ENCODE measurements at regions not wholly inside any gene's neighbourhood (a gene's known extent, or its start where the extent isn't known, plus 50 kb on each side); places are given as distances from the start of the nearest gene placed in this dataset.
A peak's percentile ranks its signal among the peaks of the same experiment; 100 is the strongest.
"Not testable (repeated sequence)": the region's sequence is repeated elsewhere in the genome, so short reads cannot be mapped to it uniquely, and the experiment has no call there.

DNA sequence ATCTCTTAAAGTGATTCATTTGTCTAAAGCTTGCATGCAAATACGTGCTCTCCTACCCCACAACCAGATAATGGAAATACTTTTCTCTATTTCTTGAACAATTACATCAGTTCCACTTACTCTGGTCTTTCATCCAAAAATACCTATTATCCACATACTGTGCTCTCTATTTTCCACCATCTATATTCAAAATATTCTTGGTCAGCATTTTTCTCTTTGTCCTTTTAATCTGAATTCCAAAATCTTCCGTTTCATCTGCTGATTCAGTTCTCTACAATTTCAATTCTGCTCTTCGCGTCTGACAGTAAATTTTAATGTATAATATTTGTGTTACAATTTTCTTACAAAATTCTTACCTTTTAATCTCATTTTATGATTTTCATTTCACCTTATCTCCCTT is 110.3 kb downstream of the ZNF648 start:
- DNase-seq (ENCODE audit: low spot score in 2 of 2) (no peak), FAIRE-seq (no peak)

DNA sequence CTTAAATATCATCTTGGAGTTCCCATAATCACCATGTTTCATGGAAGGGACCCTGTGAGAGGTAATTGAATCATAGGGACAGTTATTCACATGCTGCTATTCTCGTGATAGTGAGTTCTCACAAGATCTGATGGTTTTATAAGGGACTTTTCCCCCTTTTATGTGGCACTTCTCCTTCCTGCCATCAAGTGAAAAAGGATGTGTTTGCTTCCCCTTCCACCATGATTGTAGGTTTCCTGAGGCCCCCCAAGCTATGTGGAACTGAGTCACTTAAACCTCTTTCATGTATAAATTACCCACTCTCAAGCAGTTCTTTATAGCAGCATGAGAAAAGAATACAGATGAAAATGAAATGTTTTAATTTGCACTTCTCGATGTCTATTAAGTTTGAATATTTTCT is 112.0 kb downstream of the ZNF648 start:
- DNase-seq (ENCODE audit: low spot score in 2 of 2) (no peak), FAIRE-seq (no peak)

DNA sequence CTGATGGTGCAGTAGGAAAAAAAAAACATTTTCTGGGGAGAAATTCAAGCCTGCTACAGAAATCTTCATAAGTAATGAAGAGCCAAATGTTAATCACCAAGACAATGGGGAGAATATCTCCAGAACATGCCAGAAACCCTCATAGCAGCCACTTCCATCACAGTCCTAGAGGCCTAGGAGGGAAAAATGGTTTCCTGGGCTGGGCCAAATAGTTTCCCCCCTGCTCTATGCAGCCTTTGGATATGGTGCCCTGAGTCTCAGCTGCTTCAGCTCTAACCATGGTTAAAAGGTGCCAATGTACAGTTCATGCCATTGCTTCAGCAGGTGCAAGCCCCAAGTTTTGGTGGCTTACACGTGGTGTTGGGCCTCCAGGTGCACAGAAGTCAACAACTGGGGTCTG is 113.1 kb downstream of the ZNF648 start:
- FAIRE-seq: no peak

DNA sequence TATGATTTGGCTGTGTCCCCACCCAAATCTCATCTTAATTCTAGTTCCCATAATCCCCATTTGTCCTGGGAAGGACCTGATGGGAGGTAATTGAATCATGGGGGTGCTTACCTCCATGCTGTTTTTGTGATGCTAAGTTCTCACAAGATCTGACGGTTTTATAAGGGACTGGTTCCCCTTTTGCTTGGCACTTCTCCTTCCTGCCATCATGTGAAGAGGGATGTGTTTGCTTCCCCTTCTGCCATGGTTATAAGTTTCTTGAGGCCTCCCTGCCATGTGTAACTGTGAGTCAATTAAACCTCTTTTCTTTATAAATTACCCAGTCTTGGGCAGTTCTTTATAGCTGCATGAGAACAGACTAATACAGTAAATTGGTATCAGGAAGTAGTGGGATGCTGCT is 114.1 kb downstream of the ZNF648 start:
- no peak for DNase-seq (ENCODE audit: low spot score in 2 of 2)
- no peak for FAIRE-seq

More for the DNA sequence above, 113.1 kb downstream of the ZNF648 start:
- no peak for DNase-seq (ENCODE audit: low spot score in 2 of 2)

DNA sequence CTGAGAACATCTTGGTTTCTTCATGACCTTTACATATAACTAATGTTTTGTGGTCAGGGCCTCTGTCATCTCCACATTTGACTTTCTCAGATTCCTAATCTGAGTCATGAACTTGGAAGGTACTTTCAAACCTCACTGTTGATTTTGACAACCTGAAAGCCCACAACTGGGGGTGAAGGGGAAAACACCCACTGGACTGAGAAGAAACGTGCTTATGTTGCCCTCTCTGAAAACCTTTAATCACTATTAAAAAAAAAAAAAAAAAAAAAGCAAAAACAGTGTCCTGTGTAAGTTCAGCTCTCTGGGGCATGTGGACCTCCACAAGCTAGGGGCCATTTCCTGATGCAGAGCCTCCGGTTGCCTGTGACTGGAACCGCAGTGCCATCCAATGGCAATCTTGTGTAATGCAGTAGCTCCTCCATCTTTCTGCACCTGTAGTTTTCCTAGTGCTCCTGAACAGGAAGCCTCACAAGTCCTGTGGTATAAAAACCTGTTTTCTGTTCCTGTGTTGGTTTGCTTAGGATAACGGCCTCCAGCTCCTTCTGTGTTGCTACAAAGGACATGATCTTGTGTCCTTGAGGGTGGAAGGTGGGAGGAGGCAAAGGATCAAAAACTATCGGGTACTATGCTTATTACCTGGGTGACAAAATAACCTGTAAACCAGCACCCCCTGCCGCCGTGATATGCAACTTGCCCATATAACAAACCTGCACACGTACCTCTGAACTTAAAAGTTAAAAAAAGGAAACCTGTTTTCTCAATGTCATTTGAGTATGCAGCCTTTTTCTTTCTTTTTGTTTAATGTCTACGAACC is 124.5 kb downstream of the ZNF648 start:
- peak in 1 of 2 donors; percentile 33 for DNase-seq (ENCODE audit: low spot score in 2 of 2)

DNA sequence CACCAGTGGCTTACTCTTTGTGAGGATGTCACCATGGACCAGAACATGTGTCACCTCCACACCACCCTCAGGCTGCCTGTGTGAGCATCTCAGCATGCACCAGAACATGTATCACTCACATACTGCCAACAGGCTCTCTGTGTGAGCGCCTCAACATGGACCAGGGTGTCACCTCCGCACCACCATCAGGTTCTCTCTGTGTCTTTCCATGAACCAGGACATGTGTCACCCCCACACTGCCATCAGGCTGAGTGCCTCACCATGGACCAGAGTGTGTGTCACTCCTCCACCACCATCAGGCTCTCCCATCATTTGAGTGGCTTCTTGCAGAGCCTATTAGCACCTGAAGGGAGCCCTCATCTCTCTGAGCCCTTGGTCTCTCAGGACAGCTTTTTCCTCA is 125.2 kb downstream of the ZNF648 start:
- FAIRE-seq (no peak), DNase-seq (ENCODE audit: low spot score in 2 of 2) (no peak)

More for the DNA sequence above, 124.5 kb downstream of the ZNF648 start:
- no peak for FAIRE-seq

DNA sequence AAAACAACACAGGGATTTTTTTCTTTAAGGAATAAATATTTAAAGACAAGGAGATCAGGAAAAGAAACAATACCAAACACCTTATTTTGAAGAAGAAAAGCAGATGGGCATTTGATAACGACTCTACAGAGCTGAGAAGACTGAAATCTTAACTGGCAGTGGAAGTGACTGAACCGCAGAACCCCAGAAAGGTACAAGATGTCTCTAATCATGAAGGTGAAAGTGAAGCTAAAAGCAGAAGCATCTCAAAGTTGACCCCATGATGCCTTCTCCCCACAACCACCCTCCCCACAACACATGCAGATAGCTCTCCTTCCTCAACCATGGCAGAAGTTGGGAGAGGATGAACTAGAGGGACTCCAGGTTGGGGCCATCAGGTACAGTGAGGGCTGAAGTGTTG is 129.6 kb downstream of the ZNF648 start:
- DNase-seq (ENCODE audit: low spot score in 2 of 2) (no peak), FAIRE-seq (no peak)

DNA sequence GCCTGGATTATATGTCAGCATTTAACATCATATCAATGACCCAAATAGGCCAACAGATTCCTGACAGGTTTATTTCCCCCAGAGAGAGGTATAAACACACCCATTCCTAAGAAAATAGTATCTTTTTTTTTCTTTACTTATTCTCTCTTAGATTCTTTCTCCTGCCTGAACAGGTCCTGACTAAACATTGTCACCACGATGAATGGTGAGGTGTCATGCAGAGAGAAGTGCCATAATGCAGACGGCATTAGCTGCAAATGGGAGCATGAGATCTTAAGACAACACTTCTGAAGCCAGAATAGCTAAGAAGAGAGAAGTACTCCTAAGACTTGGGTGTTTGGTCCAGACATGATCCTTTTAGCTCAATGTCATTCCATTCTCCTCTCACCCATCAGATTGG is 131.3 kb downstream of the ZNF648 start:
- no peak for FAIRE-seq

DNA sequence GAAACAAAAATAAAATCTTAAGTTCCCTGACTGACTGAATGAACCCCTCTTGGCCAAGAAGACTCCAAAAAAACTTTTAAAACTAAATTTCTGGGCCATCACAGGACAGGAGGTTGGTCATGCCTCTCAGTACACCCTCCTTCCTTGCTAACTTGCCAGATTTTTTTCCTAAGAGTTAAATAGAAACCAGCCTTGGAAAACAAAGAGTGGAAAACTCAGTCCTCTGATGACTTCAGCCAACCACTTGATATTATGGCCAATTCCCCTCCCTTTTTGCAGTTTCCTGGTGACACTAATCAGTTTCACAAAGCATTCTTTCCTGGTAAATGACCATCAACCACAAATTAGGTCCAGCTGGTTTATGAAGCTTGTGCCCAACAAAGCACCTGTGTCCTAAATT is 134.8 kb downstream of the ZNF648 start:
- no peak for DNase-seq (ENCODE audit: low spot score in 2 of 2)
- FAIRE-seq: no peak

More for the DNA sequence above, 131.3 kb downstream of the ZNF648 start:
- no peak for DNase-seq (ENCODE audit: low spot score in 2 of 2)

DNA sequence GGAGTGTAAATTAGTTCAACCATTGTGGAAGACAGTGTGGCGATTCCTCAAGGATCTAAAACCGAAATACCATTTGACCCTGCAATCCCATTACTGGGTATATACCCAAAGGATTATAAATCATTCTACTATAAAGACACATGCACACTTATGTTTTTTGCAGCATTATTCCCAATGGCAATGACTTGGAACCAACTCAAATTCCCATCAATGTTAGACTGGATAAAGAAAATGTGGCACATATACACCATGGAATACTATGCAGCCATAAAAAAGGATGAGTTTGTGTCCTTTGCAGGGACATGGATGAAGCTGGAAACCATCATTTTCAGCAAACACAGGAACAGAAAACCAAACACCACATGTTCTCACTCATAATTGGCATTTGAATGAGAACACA is 137.5 kb downstream of the ZNF648 start:
- FAIRE-seq; DNase-seq (ENCODE audit: low spot score in 2 of 2): not testable (repeated sequence)

DNA sequence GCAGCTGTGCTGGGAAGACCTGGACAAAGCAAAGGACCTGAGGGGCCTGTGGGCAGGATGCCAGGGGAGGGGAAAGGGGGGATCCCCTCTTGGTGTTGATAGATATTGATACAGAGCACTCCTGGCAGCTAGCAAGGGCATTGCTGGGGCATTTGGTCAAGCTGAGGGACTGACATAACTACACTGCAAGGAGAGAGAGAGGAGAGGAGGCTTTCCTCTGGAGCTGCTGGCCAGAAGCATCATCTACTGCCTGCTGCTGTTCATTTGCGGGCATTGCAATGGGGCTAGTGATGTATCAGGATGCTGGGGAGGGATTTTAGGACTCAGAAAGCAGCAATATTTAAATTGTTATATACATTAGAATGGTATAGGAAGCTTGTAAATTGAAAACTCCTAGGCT is 142.0 kb downstream of the ZNF648 start:
- DNase-seq (ENCODE audit: low spot score in 2 of 2) (no peak), FAIRE-seq (no peak)

DNA sequence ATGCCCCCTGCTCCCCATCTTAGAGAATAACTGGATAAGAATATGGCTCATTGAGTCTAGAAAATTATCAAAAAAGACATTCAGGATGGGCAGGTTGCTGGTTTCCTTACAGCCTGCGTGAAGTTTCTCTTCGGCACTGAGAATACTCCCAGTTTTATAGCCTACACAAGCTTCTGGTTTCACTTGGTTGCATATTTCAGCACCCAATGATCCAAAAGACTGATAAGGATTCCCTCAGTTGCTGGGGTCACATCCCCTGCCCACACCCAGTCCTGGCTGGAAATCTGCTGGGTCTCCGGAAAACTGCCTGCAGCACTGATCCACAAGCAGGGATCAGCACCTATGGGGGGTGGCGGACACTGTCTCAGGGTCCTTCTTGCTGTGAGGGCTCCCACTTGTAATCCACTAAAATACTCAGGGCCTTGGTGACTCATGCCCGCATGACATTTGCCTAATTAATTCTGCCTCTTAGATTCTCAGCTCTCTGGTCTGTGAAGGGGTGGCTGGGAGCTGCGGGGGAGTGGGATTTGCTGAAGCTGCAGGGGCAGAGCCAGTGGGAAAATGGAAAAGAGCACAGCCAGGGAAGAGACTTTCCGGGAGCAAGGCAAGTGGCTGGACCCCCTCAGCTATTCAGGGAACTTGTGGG is 142.5 kb downstream of the ZNF648 start:
- no peak for DNase-seq (ENCODE audit: low spot score in 2 of 2)

DNA sequence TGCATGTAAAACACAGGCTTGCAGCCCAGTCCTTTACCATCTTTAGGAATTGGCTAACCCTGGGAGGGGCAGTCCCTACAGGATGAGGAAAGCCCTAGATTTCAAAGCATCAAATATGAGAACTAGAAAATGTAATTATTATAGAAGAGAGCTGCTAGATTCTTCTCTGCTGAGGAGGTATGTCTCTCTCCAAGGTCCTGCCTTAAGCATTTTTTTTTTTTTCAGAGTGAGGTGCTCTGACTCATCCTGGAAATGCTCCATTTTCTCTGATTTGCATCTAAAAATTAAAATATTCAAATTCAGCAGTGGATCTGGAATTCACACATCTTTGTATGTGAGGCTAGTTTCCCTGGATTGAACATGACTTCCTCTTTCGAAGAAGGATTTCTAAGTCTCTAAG is 149.8 kb downstream of the ZNF648 start:
- FAIRE-seq (no peak), DNase-seq (ENCODE audit: low spot score in 2 of 2) (no peak)

More for the DNA sequence above, 142.5 kb downstream of the ZNF648 start:
- no peak for FAIRE-seq

DNA sequence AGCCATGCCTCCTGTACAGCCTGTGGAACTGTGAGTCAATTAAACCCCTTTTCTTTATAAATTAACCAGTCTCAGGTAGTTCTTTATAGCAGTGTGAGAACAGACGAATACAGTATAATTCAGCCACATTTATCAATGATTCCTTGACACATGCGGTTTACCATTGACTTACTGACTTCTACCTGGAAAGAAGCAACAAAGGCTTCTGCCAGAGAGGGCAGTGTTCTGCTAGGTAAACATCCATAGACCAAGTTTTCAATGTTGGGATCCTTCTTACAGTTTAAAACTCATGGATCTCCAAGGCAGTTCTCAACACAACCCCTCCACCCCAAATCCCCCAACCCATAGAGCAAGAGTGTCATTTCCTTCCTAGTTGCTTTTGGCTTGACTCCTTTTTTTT is 150.6 kb downstream of the ZNF648 start:
- FAIRE-seq (no peak), DNase-seq (ENCODE audit: low spot score in 2 of 2) (no peak)

DNA sequence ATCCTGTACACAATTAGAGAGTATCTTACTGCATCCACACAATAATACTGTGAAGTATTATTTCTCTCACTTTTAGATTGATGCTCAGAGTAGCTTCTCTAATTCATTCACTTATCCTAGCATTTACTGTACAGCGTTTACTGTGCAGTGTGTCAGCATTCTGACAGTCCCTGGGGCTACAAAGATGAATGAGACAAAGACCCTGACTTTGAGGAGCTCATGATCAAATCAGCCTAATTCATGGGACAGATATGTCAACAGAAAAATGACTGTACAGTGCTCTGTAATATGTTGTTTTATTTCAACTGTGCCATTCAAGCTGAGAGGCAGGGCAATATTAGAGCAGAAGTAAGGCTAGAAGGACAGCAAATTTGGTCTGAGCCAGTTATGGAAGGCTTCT is 152.5 kb downstream of the ZNF648 start:
- FAIRE-seq: no peak

DNA sequence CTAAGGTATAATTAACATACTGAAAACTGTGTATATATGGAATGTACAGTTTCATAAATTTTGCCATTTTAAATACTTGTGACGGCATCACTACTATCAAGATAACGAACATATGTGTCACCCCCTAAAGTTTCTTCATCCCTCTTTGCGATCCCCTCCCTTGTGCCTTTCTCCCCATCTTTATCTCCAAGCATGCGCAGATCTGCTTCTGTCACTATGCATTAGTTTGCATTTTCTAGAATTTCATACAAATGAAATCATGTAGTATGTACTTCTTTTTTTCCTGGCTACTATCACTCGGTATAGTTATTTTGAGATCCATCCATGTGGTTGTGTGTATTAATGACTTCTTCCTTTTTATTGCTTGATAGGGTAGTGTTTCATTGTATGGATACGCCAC is 154.9 kb downstream of the ZNF648 start:
- DNase-seq (ENCODE audit: low spot score in 2 of 2) (no peak), FAIRE-seq (no peak)

More for the DNA sequence above, 152.5 kb downstream of the ZNF648 start:
- DNase-seq (ENCODE audit: low spot score in 2 of 2): no peak

DNA sequence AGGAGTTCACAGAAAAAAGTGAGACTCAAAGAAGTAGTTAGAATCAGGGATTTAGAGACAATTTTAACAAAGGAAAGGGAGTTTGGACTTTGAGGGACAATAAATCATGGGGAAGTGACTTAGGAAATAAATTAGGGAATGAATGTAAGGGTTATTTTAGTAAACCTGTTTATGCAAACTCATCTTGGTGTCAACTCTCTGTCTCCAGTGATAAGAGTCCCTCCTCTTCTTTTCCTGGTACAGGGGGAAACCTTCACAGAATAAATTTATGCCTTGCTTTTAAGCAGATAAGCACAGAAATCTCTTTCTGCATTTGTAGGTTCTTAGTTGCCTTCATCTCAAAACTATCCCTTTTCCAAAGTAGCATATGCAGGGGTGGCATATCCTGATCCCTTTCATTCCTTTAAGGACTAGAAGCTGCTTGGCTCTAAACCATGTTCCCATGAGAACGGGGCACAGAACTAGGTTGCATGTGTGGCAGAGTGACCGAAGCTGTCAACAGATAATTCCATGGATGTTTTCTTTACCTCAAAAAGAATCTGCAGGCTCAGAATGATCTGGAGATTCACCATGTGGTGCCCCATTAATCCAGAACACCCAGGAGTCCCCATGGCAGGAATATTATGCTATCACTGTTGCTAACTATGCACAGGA is 155.4 kb downstream of the ZNF648 start:
- no peak for DNase-seq (ENCODE audit: low spot score in 2 of 2)
- FAIRE-seq: no peak

DNA sequence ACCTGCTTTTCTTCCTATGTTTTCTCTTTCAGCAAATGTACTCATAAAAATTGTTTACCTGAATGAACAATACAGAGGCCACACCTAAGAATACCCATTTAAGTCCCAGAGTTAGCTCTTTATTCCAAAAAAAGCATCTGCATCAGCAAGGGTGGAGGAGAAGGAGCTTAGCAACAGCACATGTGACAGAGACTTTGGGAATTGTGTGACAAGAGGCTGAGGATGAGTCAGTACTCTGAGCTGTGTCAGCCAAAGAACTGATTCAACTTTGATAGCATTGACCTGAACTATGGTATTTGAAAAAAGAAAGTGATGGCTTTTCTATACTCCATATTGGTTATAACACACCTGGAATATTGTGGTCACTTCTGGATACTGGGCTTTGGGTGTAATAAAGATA is 162.7 kb downstream of the ZNF648 start:
- FAIRE-seq: no peak
- no peak for DNase-seq (ENCODE audit: low spot score in 2 of 2)

DNA sequence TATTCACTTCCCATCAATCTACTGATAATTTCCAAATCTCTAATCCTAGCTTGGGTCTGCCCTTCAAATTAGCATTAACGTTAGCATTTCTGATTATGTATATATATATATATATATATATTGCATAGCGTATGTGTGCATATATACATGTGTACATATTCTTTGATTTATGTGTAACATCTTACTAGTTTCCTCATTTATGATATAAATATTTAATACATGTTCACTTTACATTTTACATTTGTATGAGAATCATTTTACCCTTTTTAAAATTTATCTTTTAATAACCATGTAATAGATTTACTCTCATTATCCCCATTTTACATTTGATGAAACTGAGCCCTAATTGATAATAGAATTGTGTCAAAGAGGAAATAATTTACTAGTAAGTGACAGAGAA is 164.7 kb downstream of the ZNF648 start:
- FAIRE-seq: no peak
- no peak for DNase-seq (ENCODE audit: low spot score in 2 of 2)

DNA sequence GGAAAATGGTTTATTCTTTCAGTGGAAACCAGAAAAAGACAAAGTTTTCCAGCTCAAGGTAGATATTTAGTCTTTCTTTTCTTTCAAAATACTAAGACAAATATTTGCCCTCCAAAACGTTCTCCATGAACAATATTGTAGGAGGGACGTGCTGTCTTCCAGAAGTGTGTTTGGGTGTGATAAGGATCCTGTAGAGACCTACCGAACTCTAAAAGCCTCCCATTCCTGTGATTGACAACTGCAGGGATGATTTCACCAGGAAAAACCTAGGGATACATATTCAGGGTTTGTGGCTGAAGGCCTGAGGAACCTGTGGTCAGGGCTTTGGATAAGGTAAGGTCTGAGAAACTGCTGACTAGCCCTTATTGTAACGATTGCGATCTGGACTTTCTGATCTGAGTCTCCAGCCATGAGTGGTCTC is 167.1 kb downstream of the ZNF648 start:
- DNase-seq (ENCODE audit: low spot score in 2 of 2) (no peak), FAIRE-seq (no peak)

DNA sequence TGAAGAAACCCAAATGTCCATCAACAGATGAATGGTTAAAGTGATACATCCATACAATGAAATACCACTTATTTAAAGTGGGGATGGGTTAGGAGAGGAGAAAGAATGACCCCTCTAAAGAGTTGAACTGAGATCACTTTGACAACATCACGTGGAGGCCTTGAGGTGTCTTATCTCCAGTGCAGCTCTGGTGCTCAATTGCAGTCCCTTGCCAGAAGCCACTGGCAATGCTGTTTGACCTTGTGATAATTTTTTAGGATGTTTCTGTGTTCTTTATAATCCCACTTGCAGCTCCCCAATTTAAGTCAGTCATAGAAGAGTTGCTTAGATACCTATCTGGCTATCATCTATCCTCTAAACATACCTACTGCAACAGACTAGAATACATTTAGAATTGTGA is 167.6 kb downstream of the ZNF648 start:
- DNase-seq (ENCODE audit: low spot score in 2 of 2) (no peak), FAIRE-seq (no peak)
